Fibroblast of lung (primary cell): ENCODE measurements at regions not wholly inside any gene's neighbourhood (a gene's known extent, or its start where the extent isn't known, plus 50 kb on each side); places are given as distances from the start of the nearest gene placed in this dataset.
A peak's percentile ranks its signal among the peaks of the same experiment; 100 is the strongest.

Source experiments
- DNase-seq, 2 donors: peaks; one replicate each; pipeline versions ENCODE4 v3.0.0 to v3.0.0-alpha.2; 2010; ENCODE audit warnings: low read depth in 2 of 2
- H2AFZ ChIP-seq: 2 replicates; pipeline ENCODE4 v1.5.1; 2012; ENCODE audit warnings: low read length, control low read depth, inconsistent platforms
- H3K27ac ChIP-seq: 2 replicates; pipeline ENCODE4 v1.5.1; 2011; ENCODE audit warnings: low read length, control low read depth; ENCODE audit not compliant: insufficient read depth
- H3K27me3 ChIP-seq: 2 replicates; pipeline ENCODE4 v1.5.1; 2011; ENCODE audit warnings: mild to moderate bottlenecking, low read length; ENCODE audit not compliant: control insufficient read depth, insufficient read depth
- H3K36me3 ChIP-seq: 2 replicates; pipeline ENCODE4 v1.5.1; 2011; ENCODE audit warnings: low read length; ENCODE audit not compliant: control insufficient read depth, insufficient read depth
- H3K4me1 ChIP-seq: 2 replicates; pipeline ENCODE4 v1.5.1; 2011; ENCODE audit warnings: low read length; ENCODE audit not compliant: control insufficient read depth, insufficient read depth; ENCODE audit errors: extremely low read depth
- H3K4me2 ChIP-seq: 2 replicates; pipeline ENCODE4 v1.5.1; 2011; ENCODE audit warnings: low read length, control low read depth; ENCODE audit not compliant: insufficient read depth; ENCODE audit errors: extremely low read depth
- H3K4me3 ChIP-seq, 4 experiments: fragments of 200-600 bp in 1 of 4; sonication (generic) in 1 of 4; replicated peaks in 1 of 4; 2 replicates each; pipeline ENCODE4 v1.5.1; 2011 to 2016; ENCODE audit warnings: low read length in 4 of 4, low read depth in 3 of 4, mild to moderate bottlenecking in 3 of 4, control low read depth in 2 of 4, inconsistent platforms in 1 of 4, mixed read lengths in 1 of 4; ENCODE audit not compliant: insufficient read depth in 1 of 4; ENCODE audit errors: control extremely low read depth in 1 of 4
- H3K79me2 ChIP-seq: 2 replicates; pipeline ENCODE4 v1.5.1; 2012; ENCODE audit warnings: mild to moderate bottlenecking, low read length, inconsistent platforms; ENCODE audit not compliant: control insufficient read depth, insufficient read depth
- H3K9ac ChIP-seq: 2 replicates; pipeline ENCODE4 v1.5.1; 2011; ENCODE audit warnings: mild to moderate bottlenecking, low read length, control low read depth; ENCODE audit not compliant: insufficient read depth
- H3K9me3 ChIP-seq: 2 replicates; pipeline ENCODE4 v1.5.1; 2012; ENCODE audit warnings: low read depth, low read length; ENCODE audit not compliant: control insufficient read depth, insufficient read depth
- H4K20me1 ChIP-seq: 2 replicates; pipeline ENCODE4 v1.5.1; 2011; ENCODE audit warnings: low read length; ENCODE audit not compliant: control insufficient read depth, insufficient read depth; ENCODE audit errors: extremely low read depth
- CTCF ChIP-seq, 2 donors: IDR thresholded peaks in 1 of 2; conservative IDR thresholded peaks in 1 of 2; 1 replicate in 1 of 2; 2 replicates in 1 of 2; pipeline ENCODE4 v1.5.1; 2011 to 2012; ENCODE audit warnings: low read length in 2 of 2, control low read depth in 1 of 2, inconsistent platforms in 1 of 2, low read depth in 1 of 2, mild to moderate bottlenecking in 1 of 2
- EZH2 ChIP-seq: IDR thresholded peaks from 2 replicates; pipeline ENCODE4 v1.5.1; 2012; ENCODE audit warnings: low read length, control low read depth, mild to moderate bottlenecking; ENCODE audit errors: missing control alignments

GRCh38 chr6:74993136-74993535, 212.7 kb downstream of the COL12A1 start:
- no peak for DNase-seq
- H3K4me3 ChIP-seq: no peak overlapping the region
- H3K9me3 ChIP-seq: no peaks in the 10 kb centered on the region
- no peaks in the 10 kb centered on the region for H3K36me3 ChIP-seq
- H3K9ac ChIP-seq: no peak overlapping the region
- no peak overlapping the region for H3K27ac ChIP-seq
- no peaks in the 10 kb centered on the region for H4K20me1 ChIP-seq
- H2AFZ ChIP-seq: no peak overlapping the region
- no peaks in the 10 kb centered on the region for H3K27me3 ChIP-seq
- H3K4me1 ChIP-seq: no peaks in the 10 kb centered on the region
- H3K79me2 ChIP-seq: no peaks in the 10 kb centered on the region
- H3K4me2 ChIP-seq: no peak overlapping the region
- TF ChIP-seq CTCF (conservative IDR thresholded peaks at IDR 0.05 in 1 of 2, IDR thresholded peaks at IDR 0.05 in 1 of 2; ENCODE audit: low read depth in 1 of 2, low read length in 2 of 2) (no peak), EZH2 (no peak)

- Histone ChIP-seq H3K4me2 (no peak overlapping the region), H3K9me3 (no peaks in the 10 kb centered on the region), H2AFZ (peak overlapping the region; percentile 30), H4K20me1 (no peaks in the 10 kb centered on the region), H3K36me3 (no peaks in the 10 kb centered on the region), H3K9ac (no peak overlapping the region), H3K79me2 (no peaks in the 10 kb centered on the region), H3K27me3 (no peaks in the 10 kb centered on the region), H3K4me3 (no peak overlapping the region), H3K4me1 (no peaks in the 10 kb centered on the region), H3K27ac (no peak overlapping the region)
- peak; percentile 59 to 88 for DNase-seq
- TF ChIP-seq CTCF (conservative IDR thresholded peaks at IDR 0.05 in 1 of 2, IDR thresholded peaks at IDR 0.05 in 1 of 2; ENCODE audit: low read depth in 1 of 2, low read length in 2 of 2) (peak; percentile 43 to 51), EZH2 (no peak)
These were observed 214.1 kb downstream of the COL12A1 start for GRCh38 chr6:74991573-74992332.

GRCh38 chr6:74979065-74979766, 226.6 kb downstream of the COL12A1 start:
- Histone ChIP-seq H3K4me3 (no peak overlapping the region), H3K27ac (no peak overlapping the region), H3K4me1 (no peaks in the 10 kb centered on the region), H3K27me3 (no peaks in the 10 kb centered on the region), H3K79me2 (no peaks in the 10 kb centered on the region), H3K36me3 (no peaks in the 10 kb centered on the region), H3K9me3 (no peaks in the 10 kb centered on the region), H4K20me1 (no peaks in the 10 kb centered on the region), H2AFZ (no peak overlapping the region), H3K4me2 (no peak overlapping the region), H3K9ac (no peak overlapping the region)
- TF ChIP-seq EZH2: no peak
- no peak for TF ChIP-seq CTCF (conservative IDR thresholded peaks at IDR 0.05 in 1 of 2, IDR thresholded peaks at IDR 0.05 in 1 of 2; ENCODE audit: low read depth in 1 of 2, low read length in 2 of 2)
- no peak for DNase-seq
